ENCODE measurements at regions not wholly inside any gene's neighbourhood (a gene's known extent, or its start where the extent isn't known, plus 50 kb on each side); places are given as distances from the start of the nearest gene placed in this dataset.

GRCh38 chr12:87827638-87828264 is 201.4 kb downstream of the C12orf50 start:
- no peak for DNase-seq (ENCODE audit: low spot score)
- no peak for TF ChIP-seq CTCF (IDR thresholded peaks at IDR 0.05)
- Mint-ChIP-seq H3K27ac (ENCODE audit: unreplicated experiment) (peak overlapping the region; percentile 17), H3K4me3 (ENCODE audit: unreplicated experiment) (no peak overlapping the region), H3K27me3 (ENCODE audit: low read depth) (no peaks in the 10 kb centered on the region), H3K36me3 (ENCODE audit: low read depth) (no peaks in the 10 kb centered on the region), H3K4me1 (ENCODE audit: low read depth) (peaks cover 31% of the 10 kb centered on the region), H3K9me3 (ENCODE audit: low read depth) (no peaks in the 10 kb centered on the region)

- Mint-ChIP-seq H3K9me3 (ENCODE audit: low read depth) (no peaks in the 10 kb centered on the region), H3K27ac (ENCODE audit: unreplicated experiment) (no peak overlapping the region), H3K36me3 (ENCODE audit: low read depth) (no peaks in the 10 kb centered on the region), H3K4me1 (ENCODE audit: low read depth) (peaks cover 45% of the 10 kb centered on the region), H3K4me3 (ENCODE audit: unreplicated experiment) (no peak overlapping the region), H3K27me3 (ENCODE audit: low read depth) (no peaks in the 10 kb centered on the region)
- no peak for TF ChIP-seq CTCF (IDR thresholded peaks at IDR 0.05)
- no peak for DNase-seq (ENCODE audit: low spot score)
These were observed 206.3 kb downstream of the C12orf50 start for GRCh38 chr12:87822923-87823322.

GRCh38 chr12:87820524-87821202 is 208.5 kb downstream of the C12orf50 start:
- Mint-ChIP-seq H3K27me3 (ENCODE audit: low read depth) (no peaks in the 10 kb centered on the region), H3K4me1 (ENCODE audit: low read depth) (peaks cover 55% of the 10 kb centered on the region), H3K27ac (ENCODE audit: unreplicated experiment) (peak overlapping the region; percentile 73), H3K4me3 (ENCODE audit: unreplicated experiment) (no peak overlapping the region), H3K36me3 (ENCODE audit: low read depth) (no peaks in the 10 kb centered on the region), H3K9me3 (ENCODE audit: low read depth) (no peaks in the 10 kb centered on the region)
- no peak for DNase-seq (ENCODE audit: low spot score)
- no peak for TF ChIP-seq CTCF (IDR thresholded peaks at IDR 0.05)

DNA sequence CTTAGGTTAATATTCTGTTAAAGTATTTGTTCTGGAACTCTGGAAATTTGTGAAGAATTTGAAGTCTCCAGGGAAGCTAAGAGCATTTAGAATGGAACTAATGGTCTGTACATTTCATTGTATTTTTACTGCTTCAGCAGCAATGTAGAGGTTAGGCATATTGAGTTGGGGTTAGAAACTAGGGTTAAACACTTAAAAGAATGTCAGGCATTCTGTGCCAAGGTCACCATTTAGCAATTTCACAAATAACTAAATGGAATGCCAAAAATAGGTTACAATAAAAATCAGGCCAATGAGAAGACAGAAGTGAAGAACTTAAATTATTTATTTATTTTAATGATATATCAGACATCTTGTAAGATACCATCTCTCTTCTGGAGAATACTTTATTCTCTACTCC is 210.8 kb downstream of the C12orf50 start:
- TF ChIP-seq CTCF (IDR thresholded peaks at IDR 0.05) = no peak
- DNase-seq (ENCODE audit: low spot score) = no peak
- no peaks in the 10 kb centered on the region for H3K36me3 Mint-ChIP-seq (ENCODE audit: low read depth)
- H3K9me3 Mint-ChIP-seq (ENCODE audit: low read depth) = peaks cover 3% of the 10 kb centered on the region
- H3K4me1 Mint-ChIP-seq (ENCODE audit: low read depth) = peaks cover 66% of the 10 kb centered on the region
- H3K27me3 Mint-ChIP-seq (ENCODE audit: low read depth) = no peaks in the 10 kb centered on the region
- H3K27ac Mint-ChIP-seq (ENCODE audit: unreplicated experiment) = no peak overlapping the region
- H3K4me3 Mint-ChIP-seq (ENCODE audit: unreplicated experiment) = no peak overlapping the region

DNA sequence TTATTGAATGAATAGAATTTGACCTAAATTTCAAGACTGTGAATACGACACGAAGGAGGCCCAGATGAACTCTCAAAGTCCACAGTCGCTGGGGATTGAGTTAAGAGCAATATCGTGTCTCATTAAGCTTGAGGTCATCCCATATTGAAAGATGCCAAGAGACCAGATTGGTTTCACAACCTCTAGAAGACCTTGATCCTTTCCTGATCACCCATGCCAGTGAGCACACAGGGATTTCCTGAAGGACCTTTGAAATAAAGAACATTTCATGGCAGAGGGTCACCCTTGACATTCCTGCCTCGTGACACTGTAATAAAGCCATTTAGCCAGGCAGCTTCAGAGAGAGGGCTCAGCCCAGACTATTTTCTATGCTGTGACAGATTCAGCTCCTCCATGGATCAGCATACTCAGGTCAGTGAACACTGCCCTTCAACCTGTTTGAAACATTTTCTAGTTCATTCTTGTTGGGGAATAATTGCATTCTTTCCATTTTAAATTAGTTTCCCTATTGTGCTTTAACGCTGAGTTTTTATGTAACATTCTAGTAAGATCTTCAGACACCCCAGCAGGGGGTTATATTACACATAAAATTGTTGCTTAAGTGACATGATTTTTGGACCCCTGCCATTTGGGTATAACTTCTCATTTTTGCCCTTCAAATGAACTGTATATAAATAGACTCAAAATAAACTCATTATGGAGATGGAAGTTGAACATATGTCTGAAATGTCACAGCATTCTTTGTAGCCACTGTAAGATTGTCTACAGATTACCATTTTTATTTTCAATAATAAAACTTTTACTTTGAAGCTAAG is 213.2 kb downstream of the C12orf50 start:
- Mint-ChIP-seq H3K36me3 (ENCODE audit: low read depth) (no peaks in the 10 kb centered on the region), H3K4me3 (ENCODE audit: unreplicated experiment) (no peak overlapping the region), H3K9me3 (ENCODE audit: low read depth) (peaks cover 7% of the 10 kb centered on the region), H3K27ac (ENCODE audit: unreplicated experiment) (peak overlapping the region; percentile 64), H3K4me1 (ENCODE audit: low read depth) (peaks cover 82% of the 10 kb centered on the region), H3K27me3 (ENCODE audit: low read depth) (no peaks in the 10 kb centered on the region)
- no peak for DNase-seq (ENCODE audit: low spot score)
- no peak for TF ChIP-seq CTCF (IDR thresholded peaks at IDR 0.05)
